Left forelimb (tissue), 1 donor: ENCODE measurements at regions not wholly inside any gene's neighbourhood (a gene's known extent, or its start where the extent isn't known, plus 50 kb on each side); places are given as distances from the start of the nearest gene placed in this dataset.

ENCODE experiments used
- DNase-seq: peaks from one replicate; pipeline ENCODE4 v3.0.0-alpha.2; 2018; ENCODE audit warnings: low spot score

GRCh38 chr1:116819081-116819480 is 64.9 kb downstream of the CD2 start:
- no peak for DNase-seq

- DNase-seq = no peak
Measured at GRCh38 chr1:116820369-116820768, 66.1 kb downstream of the CD2 start.

- no peak for DNase-seq
Measured at GRCh38 chr1:116821763-116822162, 67.5 kb downstream of the CD2 start.

GRCh38 chr1:116824631-116825206 is 70.5 kb downstream of the CD2 start:
- DNase-seq = no peak

- DNase-seq = peak; percentile 80
Measured at GRCh38 chr1:116825207-116825719, 71.0 kb downstream of the CD2 start.

- peak; percentile 71 for DNase-seq
Measured at GRCh38 chr1:116825720-116826438, 71.6 kb downstream of the CD2 start.

GRCh38 chr1:116826818-116827606 is 72.8 kb downstream of the CD2 start:
- no peak for DNase-seq

- DNase-seq = no peak
Measured at GRCh38 chr1:116827607-116828105, 73.4 kb downstream of the CD2 start.

GRCh38 chr1:116832308-116832931 is 77.3 kb upstream of the PTGFRN start:
- no peak for DNase-seq

GRCh38 chr1:116832932-116833578 is 76.7 kb upstream of the PTGFRN start:
- DNase-seq = no peak

GRCh38 chr1:116833718-116834117 is 76.0 kb upstream of the PTGFRN start:
- no peak for DNase-seq

GRCh38 chr1:116834595-116834994 is 75.1 kb upstream of the PTGFRN start:
- DNase-seq = no peak

- no peak for DNase-seq
Measured at GRCh38 chr1:116835161-116835560, 74.6 kb upstream of the PTGFRN start.

GRCh38 chr1:116836099-116836498 is 73.6 kb upstream of the PTGFRN start:
- DNase-seq = no peak

GRCh38 chr1:116841569-116842344 is 68.0 kb upstream of the PTGFRN start:
- no peak for DNase-seq

GRCh38 chr1:116842654-116843053 is 67.1 kb upstream of the PTGFRN start:
- no peak for DNase-seq

GRCh38 chr1:116844775-116845174 is 64.9 kb upstream of the PTGFRN start:
- DNase-seq = no peak

- no peak for DNase-seq
Measured at GRCh38 chr1:116847190-116847589, 62.5 kb upstream of the PTGFRN start.

- DNase-seq = peak; percentile 86
Measured at GRCh38 chr1:116847688-116848531, 61.8 kb upstream of the PTGFRN start.

GRCh38 chr1:116850436-116850835 is 59.3 kb upstream of the PTGFRN start:
- no peak for DNase-seq
